Ishikawa (cell line): ENCODE measurements at regions not wholly inside any gene's neighbourhood (a gene's known extent, or its start where the extent isn't known, plus 50 kb on each side); places are given as distances from the start of the nearest gene placed in this dataset.

Source experiments
- CEBPB ChIP-seq: IDR thresholded peaks from 2 replicates; pipeline ENCODE4 v1.6.1; 2012
- CREB1 ChIP-seq: IDR thresholded peaks from 2 replicates; pipeline ENCODE4 v1.6.1; 2012; ENCODE audit warnings: low read depth
- EGR1 ChIP-seq: IDR thresholded peaks from 2 replicates; pipeline ENCODE4 v1.6.1; 2012
- EP300 ChIP-seq: IDR thresholded peaks from 2 replicates; pipeline ENCODE4 v1.6.1; 2012; ENCODE audit warnings: borderline replicate concordance
- FOXM1 ChIP-seq: IDR thresholded peaks from 2 replicates; pipeline ENCODE4 v1.6.1; 2012; ENCODE audit warnings: low read depth, borderline replicate concordance
- MAX ChIP-seq: IDR thresholded peaks from 2 replicates; pipeline ENCODE4 v1.6.1; 2012
- NFIC ChIP-seq: IDR thresholded peaks from 2 replicates; pipeline ENCODE4 v1.6.1; 2012
- RAD21 ChIP-seq: IDR thresholded peaks from 2 replicates; pipeline ENCODE4 v1.6.1; 2012; ENCODE audit warnings: low read depth
- REST ChIP-seq: IDR thresholded peaks from 2 replicates; pipeline ENCODE4 v1.6.1; 2012; ENCODE audit warnings: low read depth, mild to moderate bottlenecking
- TAF1 ChIP-seq: IDR thresholded peaks from 2 replicates; pipeline ENCODE4 v1.6.1; 2012; ENCODE audit warnings: low read depth, mild to moderate bottlenecking
- TCF12 ChIP-seq: IDR thresholded peaks from 2 replicates; pipeline ENCODE4 v1.6.1; 2012; ENCODE audit warnings: low read depth
- TEAD4 ChIP-seq: IDR thresholded peaks from 2 replicates; pipeline ENCODE4 v1.6.1; 2012
- USF1 ChIP-seq: IDR thresholded peaks from 2 replicates; pipeline ENCODE4 v1.6.1; 2012
- YY1 ChIP-seq: IDR thresholded peaks from 2 replicates; pipeline ENCODE4 v1.6.1; 2012; ENCODE audit warnings: low read depth
- ZBTB7A ChIP-seq: IDR thresholded peaks from 2 replicates; pipeline ENCODE4 v1.6.1; 2012; ENCODE audit warnings: low read depth

- TF ChIP-seq YY1 (no peak), TAF1 (no peak), EGR1 (no peak), FOXM1 (no peak), TCF12 (no peak), EP300 (no peak), MAX (no peak), CREB1 (no peak), USF1 (no peak), NFIC (no peak), CEBPB (no peak)
Observed at GRCh38 chr5:58153255-58153654, 306.6 kb downstream of the PLK2 start.

- TF ChIP-seq ZBTB7A (no peak), RAD21 (no peak), TEAD4 (no peak), EP300 (no peak), CEBPB (no peak), EGR1 (no peak), TAF1 (no peak), TCF12 (no peak), REST (no peak)
Observed at GRCh38 chr5:58151414-58151813, 308.5 kb downstream of the PLK2 start.

GRCh38 chr5:58150926-58151325 lies 309.0 kb downstream of the PLK2 start:
- TF ChIP-seq TCF12 (no peak), REST (no peak), RAD21 (no peak), FOXM1 (no peak), USF1 (no peak), NFIC (no peak), TEAD4 (no peak), EGR1 (no peak), CEBPB (no peak), CREB1 (no peak), ZBTB7A (no peak), YY1 (no peak), TAF1 (no peak), MAX (no peak), EP300 (no peak)

GRCh38 chr5:58149746-58150145 lies 310.1 kb downstream of the PLK2 start:
- TF ChIP-seq ZBTB7A (no peak), MAX (no peak), CREB1 (no peak), USF1 (no peak), RAD21 (no peak), YY1 (no peak), CEBPB (no peak), NFIC (no peak), TAF1 (no peak), TCF12 (no peak), EP300 (no peak), FOXM1 (no peak), EGR1 (no peak), TEAD4 (no peak), REST (no peak)

GRCh38 chr5:58149345-58149744 lies 310.5 kb downstream of the PLK2 start:
- TF ChIP-seq YY1 (no peak), TAF1 (no peak), EP300 (no peak), FOXM1 (no peak), CEBPB (no peak), TEAD4 (no peak), REST (no peak), EGR1 (no peak), TCF12 (no peak), CREB1 (no peak), USF1 (no peak), RAD21 (no peak), NFIC (no peak), ZBTB7A (no peak), MAX (no peak)
